ENCODE measurements at regions not wholly inside any gene's neighbourhood (a gene's known extent, or its start where the extent isn't known, plus 50 kb on each side); places are given as distances from the start of the nearest gene placed in this dataset.
"Not testable (repeated sequence)": the region's sequence is repeated elsewhere in the genome, so short reads cannot be mapped to it uniquely, and the experiment has no call there.

DNA sequence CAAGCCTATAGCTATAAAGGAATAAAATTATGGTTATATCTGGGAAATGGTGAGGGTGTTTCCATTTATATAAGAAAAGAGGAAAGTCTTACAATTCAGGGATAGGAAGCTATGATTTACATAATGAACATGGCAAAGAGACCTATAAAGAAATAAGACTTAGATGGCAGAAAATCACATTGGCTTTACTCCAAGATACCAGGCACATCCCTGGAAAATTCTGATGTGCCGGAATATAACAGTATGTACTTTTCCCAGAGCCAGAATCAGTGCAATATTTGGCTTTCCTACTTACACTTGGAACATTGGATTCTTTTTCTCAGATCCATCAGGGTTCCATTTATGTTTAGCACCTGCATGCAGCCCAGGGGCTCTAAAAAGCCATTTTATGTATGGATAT, 357.8 kb downstream of the CETN3 start:
- DNase-seq, result no peak

DNA sequence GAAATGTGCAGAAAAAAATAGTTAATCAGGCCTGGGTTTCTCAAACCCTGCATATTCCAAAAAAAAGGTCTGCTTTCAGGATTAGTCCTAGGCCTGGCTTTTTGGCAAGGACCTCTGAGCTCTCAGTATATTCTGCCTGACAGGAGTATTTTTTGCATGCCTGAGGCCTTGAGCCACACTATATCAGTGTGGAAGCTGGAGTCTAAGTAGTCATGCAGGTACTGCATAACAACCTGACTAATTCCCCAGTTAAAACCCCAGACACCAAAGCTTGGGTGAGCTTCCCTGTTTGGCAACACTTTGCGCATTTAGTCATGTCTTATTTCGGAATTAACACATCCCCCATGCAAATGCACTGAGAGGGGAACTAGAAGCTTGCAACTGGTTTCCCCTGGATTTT, 359.5 kb downstream of the CETN3 start:
- no peak for DNase-seq

DNA sequence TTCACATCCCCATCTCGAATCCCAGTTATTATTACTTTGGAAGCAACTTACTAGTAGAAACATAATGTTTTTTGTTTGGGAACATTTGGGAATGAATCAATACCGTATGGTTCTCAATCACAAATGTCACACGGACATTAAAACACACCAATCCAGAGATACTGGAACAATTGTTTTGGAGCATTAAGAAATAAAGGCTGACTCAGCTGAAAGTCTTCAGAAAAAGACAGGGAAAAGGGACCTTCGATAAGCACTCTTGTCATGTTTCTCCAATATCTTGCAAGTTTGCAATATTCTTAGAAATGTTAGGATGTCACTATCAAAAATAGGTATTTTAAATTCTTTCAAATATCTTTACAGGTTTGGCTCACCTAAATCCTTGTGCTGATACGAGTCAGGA, 362.4 kb downstream of the CETN3 start:
- no peak for DNase-seq

DNA sequence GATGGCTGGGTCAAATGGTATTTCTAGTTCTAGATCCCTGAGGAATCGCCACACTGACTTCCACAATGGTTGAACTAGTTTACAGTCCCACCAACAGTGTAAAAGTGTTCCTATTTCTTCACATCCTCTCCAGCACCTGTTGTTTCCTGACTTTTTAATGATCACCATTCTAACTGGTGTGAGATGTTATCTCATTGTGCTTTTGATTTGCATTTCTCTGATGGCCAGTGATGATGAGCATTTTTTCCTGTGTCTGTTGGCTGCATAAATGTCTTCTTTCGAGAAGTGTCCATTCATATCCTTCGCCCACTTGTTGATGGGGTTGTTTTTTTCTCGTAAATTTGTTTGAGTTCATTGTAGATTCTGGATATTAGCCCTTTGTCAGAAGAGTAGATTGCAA, 369.5 kb downstream of the CETN3 start:
- not testable (repeated sequence) for DNase-seq

DNA sequence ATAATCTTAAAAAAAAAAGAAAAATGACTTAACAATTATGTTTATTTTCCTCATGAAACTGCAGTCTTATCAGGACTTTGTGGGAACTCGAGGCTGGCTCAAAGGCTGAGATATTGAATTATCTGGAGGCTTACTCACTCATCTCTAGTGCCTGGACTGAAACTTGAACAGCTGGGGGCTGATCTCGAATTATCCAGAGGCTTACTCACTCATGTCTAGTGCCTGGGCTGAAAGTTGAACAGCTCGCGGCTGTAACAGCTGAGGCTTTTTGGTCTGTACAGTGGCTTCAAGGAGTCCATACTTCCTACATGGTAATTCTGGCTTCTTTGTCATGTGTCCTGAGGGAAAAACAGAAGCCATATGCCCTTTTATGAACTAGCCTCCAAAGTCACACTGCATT, 371.9 kb downstream of the CETN3 start:
- DNase-seq, result no peak

DNA sequence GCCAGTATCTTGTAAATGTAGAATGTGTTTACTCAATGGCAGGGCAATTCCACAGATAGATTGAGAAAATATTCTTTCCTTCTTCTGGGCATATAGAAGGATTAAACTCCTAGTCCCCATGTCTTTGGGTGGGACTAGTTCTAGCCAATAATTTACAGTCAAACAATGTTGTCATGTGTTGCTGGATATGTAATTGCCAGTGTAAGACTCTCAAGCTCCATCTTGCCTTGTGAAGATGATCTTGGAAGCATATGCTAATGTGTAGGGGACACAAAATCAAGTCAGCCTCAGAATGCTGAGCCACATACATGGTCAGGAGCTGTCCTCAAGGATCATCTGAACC, 386.9 kb downstream of the CETN3 start:
- no peak for DNase-seq

DNA sequence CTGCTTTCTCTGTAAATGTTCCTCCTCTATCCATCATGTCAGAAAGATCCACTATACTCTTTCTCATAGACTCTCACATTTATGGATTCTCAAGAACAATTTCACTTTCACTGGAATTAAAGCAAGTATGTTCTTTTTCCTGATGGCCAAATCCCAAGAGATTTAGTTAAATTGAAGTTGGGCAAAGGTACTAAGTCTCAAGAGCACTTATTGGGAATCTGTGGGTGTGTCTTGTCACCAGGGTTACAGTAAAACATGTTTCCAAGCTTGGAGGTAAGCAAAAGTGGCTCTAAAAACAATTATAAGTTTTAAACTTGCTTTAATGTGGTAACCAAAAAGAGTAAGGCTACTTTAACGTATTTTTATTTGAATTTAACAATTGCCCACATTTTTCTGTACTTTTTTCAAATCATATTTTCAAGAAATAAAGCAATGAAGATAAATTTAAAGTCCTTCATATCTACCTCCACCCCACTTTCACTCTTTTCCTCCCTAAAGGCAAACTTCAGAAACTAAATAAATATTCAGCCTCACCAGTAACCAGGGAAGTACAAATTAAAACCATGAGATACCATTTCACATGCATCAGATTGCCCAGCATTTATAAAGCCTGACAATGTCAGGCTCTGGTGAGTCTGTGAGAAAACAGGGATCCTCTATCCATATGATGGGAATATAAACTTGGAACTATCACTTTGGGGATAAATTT, 387.4 kb downstream of the CETN3 start:
- no peak for DNase-seq

DNA sequence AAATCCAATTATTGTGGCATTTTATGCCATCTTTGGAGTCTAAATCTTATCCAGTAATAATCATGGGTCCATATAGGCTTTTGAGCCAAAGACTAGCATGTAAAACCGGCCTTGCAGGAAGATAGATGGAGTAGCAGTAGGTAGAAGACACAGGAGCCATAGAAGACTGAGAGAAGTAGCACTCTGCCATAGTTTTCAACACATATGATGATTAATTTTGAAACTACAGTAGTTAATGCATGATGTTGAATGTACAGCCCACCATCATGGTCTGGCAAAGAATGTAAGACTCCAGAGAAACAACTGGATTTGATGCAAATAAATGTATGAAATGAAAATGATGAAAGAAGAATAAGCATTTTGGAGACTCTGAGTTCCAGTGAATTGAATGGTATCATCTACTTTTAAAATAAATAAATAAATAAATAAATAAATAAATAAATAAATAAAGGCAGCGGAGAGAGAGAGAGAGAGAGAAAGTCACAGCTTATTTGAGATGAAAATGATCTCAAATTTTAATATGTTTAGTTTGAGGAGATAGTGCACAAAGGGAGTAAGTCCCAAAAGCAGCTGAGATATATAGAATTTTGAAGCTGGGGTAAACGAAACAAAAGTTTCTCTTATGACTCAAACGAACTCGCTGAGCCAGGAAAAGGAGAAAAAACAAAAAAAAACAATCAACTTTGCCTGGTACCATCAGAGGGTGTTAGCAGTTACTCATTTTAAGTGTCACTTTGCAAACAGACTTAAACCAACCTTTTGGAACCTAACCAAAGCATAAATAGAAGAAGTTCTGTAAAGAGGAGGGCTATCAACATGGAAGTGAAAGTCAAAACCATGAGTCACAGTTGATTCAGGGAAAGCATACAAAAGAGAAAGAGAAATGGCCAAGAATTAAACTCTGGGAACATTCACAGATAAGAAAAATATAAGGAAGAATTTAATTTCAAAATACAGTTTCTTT, 388.7 kb downstream of the CETN3 start:
- no peak for DNase-seq

DNA sequence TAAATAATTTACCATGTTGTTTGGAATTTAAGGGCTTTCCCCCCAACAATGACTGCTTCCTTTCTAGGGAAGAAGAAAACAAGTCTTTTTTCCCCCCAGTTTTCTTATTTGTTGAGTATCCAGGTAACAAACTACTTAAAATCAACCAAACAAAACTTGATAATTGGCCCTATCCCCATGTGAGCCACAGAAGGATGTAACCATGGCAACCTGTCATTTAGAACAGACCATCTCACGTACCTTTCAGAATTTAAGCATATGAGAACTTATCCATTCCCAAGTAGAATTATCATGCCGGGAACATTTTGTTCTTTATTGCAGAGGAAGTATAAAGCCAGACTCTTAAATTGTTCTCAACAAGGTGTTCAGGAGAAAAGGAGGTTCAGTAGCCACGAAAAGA, 392.3 kb downstream of the CETN3 start:
- no peak for DNase-seq

DNA sequence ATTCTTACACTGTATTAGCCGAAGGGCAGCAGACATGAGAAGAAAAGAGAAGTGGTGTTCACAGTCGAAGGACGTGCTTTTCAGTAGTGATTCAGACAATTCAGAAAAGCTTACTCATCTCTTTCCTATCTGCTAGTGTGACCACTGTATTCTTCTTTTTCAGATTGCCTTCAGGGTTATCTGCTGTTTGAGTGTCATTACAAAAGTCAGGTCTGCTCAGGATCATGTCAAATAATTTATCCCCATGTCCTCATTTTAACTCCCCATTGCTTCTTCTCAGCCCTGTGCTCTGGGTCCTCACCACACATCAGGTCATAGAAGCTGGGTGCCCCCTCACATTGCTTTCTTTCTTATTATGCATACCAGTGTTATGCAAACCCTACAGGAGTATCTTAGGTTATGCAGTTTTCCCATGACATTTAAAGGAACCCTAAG, 394.0 kb downstream of the CETN3 start:
- no peak for DNase-seq

DNA sequence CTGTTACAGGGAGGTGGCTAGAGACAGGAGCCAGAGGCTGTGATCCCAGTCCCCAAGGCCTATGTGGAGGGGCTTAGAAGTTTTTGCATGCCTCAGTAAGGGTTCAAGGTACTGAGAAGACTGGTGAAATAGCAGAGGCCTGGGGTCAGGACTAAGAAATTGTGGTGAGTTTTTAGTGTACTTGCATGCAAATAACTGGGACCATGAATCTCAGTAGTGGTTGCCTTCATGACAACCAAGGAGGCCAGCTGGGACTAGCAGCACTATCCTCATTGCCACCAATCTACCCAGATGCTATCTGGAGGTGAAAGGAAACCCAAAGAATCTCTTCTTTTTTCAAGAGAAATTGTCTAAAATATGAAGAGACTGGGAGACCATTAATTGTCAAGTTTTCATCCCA, 395.1 kb downstream of the CETN3 start:
- DNase-seq, result no peak

DNA sequence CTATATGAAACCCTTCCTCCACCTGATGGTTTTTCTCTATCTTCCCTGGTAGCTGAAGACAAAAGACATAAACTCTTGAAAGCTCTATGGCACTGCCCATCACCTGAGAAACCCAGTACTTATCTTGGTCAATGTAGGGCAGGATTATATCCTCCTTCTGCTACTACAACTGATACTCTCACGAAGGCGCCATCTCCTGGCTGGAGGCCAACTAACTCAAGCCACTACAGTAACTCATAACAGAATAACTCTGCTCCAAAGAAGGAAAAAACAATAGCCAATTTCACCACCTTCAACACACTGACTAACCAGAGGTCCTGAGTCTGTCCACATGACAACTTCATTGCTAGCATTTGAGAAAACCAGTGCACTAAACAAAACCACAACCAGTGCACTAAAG, 409.2 kb downstream of the CETN3 start:
- no peak for DNase-seq

DNA sequence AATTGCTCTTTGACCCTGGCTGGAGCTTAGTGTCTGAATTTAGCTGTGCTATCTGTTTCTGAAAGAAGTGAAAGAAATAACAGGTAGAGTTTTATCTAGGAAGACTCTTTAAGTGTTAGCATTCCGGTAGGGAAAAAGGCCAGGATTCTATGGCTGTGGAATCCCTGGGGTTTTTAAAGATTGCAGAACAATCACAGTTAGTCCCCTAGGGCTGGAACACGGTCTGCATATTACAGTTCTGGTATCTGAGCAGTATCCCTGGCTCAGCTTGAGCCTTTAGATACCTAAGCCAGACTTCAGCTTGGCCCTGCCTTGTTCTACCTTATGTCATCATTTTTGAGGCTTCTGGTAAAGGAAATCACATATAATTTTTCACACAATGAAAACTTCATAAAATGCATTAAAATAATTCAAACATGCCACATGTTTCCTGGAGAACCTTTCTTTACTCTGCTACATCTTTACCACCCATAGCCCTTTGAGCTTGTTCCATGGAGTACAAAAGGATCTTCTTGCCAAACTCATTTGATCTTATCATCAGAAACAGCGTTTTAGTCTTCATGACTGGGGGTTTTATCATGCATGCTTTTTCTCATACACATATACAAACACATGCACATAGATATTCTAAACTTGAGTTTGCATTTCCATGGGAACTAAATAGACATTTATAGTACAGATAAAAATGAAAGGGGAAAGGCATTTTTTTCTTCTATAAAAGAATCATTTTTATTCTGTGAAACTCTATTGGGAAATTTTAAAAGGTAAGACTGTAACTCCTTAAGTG, 410.8 kb downstream of the CETN3 start:
- DNase-seq, result no peak

DNA sequence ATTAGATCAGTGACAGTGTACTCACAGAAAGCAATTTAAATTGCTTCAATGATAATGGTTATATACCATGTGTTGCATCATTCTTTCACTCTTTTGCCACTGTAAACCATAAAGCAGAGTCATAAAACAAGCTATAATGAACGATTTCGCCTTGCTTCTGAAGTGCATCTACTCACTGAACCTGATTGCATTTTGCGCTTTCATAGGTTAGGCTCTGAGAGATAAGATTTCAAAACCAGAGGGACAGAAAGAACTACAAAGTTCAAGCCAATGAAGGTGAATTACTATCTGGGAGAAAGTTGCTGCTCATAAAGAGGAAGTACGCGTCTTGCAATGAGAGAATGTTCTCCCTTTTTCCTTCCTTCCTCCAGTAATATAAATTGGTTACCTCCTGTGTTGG, 412.7 kb downstream of the CETN3 start:
- no peak for DNase-seq

DNA sequence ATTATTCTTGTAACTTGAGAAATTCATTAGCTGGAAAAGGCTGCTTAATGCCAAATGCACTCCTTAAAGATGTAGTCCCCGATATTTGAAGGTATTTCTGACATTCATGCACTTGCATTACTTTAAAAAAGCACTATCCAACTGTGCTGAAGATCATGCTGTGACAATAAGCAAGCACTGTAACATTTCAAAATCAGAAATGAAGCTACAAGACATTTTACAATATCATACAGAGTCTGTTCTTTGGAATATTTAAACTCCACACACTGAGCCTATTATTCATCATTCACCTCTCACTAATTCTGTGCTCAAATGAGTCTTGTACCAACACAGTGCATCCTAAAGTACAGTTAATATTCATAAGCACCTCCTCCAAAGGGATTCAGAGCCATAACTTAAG, 413.2 kb downstream of the CETN3 start:
- DNase-seq, result no peak

DNA sequence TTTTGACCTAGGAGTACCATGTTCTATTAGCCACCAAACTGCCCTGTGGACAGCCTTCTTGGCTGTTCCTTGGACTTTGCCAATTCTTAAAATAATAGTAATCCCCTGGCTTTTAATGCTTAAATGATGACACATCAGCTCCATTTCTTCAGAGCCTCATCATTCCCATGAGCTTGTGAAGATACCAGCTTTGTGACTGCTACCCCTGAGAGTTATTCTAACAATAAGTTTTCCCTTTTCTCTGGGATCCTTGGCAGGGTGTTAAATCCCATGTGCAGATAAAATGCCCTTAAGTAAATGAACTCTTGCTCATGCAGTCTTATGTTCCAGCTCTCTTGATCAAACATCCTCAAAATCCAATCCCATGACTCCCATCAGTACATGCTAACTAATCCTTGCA, 415.3 kb downstream of the CETN3 start:
- no peak for DNase-seq

DNA sequence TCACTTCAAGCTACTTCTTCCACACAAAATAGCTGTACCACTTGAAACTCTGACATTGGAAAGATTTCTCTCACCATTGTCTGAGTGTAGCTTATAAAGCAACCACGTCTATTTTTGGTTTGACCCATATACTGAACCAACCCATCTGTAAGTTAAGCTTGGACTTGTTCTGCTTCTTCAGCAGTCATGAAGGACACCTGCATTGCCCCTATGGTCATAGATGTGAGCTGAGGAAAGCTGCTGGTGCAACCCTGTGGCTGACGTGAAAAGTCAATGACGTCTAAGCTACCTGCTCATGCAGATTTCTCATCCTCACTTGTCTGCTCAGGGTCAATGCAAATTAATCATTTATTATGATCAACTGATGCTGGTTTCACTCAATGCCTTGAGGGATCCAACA, 417.4 kb downstream of the CETN3 start:
- DNase-seq, result no peak

DNA sequence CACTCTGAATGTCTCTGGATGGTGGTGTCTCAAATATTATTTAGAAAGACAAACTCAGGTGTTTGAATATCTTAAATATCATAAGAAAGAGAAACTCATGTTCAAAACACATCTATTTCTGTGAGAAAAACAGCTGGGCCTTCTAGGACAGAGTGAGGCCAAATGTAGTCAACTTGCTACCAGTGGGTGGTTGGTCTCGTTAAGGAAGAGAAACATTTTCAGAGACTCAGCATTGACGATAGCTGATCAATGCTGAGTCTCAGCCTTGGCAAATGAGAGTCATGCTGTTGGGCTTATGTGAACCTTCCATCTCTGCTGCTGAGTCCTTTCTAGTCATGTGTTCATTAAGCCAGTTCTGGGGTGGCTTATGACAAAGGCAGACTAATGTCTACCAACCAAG, 418.0 kb downstream of the CETN3 start:
- no peak for DNase-seq

DNA sequence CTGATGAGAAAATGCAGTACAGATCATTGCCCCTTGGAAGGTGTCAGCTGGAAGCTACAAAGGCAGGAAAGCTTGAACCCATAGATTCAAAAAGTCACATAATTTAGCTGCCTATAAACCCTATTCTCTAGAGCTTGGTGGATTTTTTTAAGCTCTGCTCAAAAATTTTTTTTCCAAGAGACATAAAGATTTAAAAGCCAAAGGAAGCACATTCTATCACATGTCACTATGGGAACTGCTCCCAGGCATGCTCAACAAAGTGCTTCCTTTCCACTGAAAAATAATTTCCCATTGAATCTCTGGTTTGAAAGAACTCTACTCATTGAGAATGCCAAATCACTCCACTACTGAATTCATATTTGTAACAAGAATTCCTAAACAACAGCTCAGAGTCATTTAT, 419.8 kb downstream of the CETN3 start:
- DNase-seq, result no peak

DNA sequence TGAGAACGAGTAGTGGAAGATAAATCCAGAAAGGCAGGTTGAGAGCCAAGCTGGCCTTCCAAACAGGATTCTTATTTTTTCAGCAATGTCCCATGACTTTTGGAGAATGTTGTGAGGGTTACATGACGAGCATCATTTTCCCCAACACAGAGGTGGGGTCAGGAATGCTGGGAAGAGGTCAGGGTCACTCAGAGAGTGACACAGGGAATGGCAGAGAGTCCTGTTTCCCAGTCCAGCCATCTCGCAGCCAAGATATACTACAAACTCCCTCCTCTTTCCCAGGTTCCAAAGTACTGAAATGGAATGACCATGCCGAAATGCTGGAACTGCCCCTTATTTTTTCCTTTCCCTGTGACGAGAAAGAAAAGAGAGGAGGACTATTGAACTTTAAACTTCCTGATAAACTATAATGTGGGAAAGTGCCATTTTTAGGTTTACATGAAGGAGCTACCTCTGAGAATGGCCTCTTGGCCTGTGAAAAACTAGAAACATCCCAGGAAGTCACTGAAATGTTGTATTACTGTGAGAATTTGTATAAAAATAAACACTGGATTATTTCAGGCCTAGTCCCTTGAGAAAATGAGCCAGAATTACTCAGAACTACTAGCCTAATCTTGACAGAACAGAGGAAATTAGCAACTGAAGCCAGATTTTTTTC, 420.4 kb downstream of the CETN3 start:
- DNase-seq, result no peak

DNA sequence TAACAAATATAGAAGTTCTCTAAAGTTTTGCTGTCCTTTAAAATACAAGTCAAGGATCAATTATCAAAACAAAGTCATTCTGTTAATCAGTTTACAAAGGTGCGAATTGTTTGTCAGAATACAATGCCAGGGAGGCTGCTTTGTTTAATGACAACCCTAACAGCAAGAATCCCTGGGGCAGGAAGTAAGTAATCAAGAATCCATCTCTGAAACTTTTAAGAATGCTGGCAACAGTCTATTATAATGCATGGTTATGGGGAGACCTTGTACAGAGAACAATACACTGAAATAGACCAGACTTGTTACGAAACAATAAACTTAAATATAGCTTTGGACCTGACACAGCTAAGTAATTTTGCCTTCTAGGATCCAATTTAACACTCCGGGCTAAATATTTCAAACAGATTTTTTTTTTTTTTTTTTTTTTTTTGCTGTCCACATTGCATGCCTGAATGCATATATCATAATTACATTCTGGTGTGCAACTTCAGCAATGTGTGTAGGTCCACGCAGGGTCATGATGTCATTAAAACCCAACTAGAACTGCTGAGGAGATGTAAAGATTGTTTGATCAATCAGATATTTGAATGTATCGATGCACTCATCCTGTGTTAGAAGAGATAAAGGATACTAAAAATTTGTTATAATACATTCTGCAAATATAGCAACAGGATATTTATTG, 421.3 kb downstream of the CETN3 start:
- DNase-seq, result no peak

DNA sequence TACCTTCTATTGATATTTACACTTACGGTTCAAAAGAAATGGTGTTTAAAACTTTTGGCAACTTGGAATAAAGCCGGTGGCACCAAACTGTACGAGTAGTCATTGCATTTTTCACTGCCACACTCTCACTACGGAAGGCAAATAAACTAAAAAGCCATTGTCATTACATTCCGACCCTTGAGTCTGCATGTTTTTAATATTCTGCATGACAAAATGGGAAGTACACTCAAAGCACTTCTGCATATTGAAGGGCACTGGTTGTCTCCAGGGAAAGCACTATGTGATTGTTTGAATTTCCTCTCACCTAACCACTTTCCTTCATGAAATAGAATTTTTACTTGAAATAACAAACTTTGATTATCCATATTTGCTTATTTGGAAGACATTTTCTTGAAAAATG, 426.3 kb downstream of the CETN3 start:
- DNase-seq, result no peak

Data from NCI-H2171 (cell line).